Skin of body (tissue), 1 donor: ENCODE measurements at regions not wholly inside any gene's neighbourhood (a gene's known extent, or its start where the extent isn't known, plus 50 kb on each side); places are given as distances from the start of the nearest gene placed in this dataset.
"Not testable (repeated sequence)": the region's sequence is repeated elsewhere in the genome, so short reads cannot be mapped to it uniquely, and the experiment has no call there.

Experiments used
- DNase-seq: peaks from one replicate; lab custom pipeline; 2025; lab: John Stamatoyannopoulos, UW

DNA sequence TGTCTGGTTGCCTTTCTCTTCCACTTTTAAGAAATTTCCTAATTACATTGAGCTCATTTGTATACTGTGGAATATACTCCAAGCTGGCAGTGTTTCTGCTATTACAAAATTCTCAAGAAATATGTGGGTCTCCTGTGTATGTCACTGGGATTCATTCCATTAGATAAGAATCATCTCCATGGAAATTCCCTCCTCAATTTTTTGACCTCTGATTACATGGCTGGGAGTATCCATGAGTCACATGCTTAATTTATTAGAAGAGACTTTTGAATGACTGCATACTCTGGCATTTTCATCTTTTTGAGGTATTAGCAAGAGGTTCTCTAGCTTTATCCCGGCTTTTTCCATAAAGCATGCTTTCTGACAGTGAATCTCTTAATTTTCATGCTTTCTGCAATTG, 665.5 kb upstream of the CNTNAP5 start:
- no peak for DNase-seq

DNA sequence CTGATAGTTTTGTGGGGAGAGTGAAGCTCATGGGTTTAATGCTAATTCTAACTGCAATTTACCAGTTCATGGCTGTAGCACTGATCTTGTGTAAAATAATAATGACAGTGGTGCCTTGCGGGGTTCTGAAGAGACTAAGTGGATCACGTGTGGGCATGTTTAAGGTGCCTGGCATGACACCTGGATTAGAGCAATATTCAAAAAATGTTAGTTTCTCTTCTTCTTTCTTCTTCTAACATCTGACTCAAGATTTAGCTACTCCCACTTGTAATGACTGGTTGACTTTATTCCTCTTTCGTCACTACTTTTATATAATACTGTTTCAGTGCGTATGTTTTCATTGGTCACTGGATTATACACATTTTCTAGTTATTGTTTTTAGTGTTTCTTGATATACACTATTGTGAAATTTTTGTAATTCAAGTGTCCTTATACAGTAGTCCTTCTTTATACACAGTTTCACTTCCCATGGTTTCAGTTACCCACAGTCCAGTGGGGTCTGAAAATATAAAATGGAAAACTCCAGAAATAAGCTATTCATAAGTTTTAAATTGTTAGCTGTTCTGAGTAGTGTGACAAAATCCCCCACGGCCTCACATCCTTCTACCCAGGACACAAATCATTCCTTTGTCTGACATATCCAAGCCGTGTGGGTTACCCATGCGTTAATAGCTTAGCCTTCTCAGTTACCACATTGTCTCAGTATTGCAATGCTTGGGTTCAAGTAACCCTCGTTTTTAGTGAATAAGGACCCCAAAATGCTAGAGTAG, 662.2 kb upstream of the CNTNAP5 start:
- no peak for DNase-seq

DNA sequence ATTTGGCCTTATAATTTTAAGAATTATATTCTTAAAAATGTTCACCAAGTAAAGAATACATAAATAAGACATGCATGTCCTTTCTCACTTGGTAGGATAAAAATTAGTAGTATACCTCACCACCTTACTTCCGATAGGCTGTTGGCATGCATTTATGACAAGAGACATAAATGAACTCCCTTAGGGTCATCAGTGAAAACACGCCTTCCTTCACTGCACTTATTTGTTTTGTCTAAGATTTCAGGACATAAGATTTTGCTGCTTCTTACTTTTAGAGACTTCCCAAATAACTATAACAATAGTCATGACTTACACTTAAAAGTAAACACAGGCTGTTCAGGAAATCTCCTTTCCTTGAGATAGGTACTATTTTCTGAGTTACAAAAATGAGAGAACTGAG, 661.3 kb upstream of the CNTNAP5 start:
- DNase-seq: no peak

DNA sequence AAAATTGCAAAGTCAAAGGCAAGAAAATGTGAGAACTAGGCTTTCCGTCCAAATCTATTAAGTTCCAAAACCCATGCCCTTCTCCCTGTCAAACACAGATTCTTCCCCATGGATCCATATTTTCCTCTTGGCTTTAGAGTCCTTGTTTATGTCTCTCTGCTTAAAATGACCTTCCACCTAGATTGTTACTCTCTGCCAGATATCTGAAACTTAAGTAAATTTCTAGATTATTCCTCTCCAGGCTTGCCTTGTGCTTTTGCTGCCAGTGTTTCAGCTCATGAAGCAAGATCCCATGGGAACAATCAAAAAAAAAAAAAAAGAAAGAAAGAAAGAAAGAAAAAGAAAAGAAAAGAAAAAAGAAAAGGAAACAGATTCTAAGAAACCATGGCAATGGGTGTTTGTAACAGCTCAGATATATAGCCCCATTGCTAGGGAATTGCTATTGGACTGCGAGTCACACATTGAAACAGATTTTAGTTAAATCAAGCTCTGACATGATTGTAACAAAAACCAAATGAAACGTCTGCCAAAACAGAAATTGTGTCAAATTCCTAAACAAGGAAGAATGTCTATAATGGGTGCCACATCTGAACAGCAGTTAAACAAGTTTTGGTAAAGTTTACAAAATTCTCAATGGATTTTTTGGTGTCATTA, 660.7 kb upstream of the CNTNAP5 start:
- DNase-seq: peak; percentile 50

DNA sequence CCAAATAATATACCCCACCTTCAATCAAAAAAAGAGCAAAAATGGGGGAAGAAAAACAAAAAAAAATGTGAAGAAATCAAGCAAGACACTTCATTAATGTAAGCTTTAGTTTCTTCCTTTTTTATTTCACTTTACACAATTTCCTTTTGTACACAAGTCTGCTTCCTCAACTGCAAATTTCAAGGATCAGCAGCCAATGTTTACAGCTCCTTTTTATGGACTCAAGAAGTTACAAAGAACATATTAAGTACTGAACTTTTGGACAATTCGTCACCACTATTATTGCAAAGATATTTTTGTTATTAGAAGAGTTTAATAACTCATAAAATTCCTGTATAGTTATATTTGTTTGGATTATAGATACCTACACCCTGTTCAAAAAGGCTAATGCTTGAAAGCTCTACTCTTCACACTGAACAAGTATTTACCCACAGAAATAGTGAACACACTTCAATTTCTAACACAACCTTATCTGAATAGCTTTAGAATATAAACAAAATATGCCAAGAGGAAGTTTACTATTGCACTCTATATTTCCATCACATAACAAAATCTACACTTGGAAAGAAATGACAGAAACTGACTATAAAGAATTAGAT, 658.7 kb upstream of the CNTNAP5 start:
- no peak for DNase-seq

DNA sequence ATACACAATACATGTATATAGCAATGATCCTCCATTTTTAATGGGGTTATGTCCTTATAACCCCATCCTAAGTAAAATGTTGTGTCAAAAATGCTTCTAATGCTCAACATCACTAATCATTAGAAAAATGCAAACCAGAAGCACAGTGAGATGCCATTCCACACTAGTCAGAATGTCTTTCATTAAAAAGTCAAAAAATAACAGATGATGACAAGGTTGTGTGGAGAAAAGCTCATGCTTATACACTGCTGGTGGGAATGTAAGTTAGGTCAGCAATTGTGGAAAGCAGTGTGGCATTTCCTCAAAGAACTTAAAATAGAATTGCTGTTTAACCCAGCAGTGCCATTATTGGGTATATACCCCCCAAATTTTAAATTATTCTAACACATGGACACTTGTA, 654.9 kb upstream of the CNTNAP5 start:
- no peak for DNase-seq

DNA sequence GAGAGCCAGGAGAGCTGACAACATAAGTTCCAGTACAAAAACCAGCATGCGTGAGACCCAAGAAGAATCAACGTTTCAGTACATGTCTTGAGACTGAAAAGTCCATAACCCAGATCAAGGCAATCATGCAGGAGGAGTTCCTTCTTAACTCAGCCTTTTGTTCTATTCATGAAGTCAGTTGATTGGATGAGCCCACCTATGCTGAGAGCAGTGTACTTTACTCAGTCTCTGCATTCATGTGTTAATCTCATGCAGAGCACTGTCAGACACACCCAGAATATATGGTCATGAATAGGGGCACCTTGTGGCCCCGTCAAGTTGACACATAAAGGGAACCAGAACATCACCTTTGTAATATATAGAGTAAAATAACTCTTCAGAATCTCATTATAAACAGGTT, 653.6 kb upstream of the CNTNAP5 start:
- DNase-seq: no peak

DNA sequence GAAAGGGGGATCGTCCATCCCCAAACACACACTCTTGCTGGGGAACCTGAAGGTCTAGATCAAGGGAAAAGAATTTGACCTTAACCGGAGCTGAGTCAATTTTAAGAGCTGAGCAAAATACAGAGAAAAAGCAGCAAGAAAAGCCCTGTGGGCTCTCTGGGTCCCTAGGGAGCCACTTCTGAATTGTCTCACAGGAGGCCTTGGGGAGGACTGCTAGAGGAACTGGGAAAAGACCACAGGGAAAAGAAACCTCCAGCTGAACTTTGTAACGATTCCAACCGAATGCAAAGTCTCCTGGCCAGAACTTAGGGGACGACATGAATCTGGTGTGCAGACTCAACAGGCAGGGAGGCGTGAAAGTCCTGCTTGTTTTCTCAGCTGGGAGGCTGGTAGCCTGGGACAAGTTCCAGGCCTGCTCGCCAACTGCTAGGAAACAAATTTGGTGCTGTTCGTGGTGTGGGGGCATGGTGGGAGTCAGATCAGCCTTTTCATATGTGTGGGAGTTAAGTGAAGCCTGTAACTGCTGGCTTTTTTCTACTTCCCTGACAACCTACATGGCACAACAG, 644.6 kb upstream of the CNTNAP5 start:
- DNase-seq: no peak

DNA sequence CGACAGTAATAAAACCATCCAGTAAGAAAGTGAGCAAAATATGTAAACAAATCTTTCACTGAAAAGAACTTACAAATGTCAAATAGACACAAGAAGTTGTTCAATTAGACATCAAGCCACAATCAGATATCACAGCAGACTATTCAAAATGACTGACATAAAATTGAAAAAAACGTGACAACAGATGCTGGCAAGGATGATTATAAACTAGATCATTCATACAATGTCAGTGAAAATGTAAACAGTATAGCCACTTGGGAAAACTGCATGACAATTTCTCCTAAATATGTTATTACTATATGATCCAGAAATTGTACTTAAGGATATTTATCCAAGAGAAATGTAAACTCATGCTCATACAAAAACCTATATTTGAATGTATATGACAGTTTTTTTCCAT, 609.4 kb upstream of the CNTNAP5 start:
- DNase-seq: no peak

DNA sequence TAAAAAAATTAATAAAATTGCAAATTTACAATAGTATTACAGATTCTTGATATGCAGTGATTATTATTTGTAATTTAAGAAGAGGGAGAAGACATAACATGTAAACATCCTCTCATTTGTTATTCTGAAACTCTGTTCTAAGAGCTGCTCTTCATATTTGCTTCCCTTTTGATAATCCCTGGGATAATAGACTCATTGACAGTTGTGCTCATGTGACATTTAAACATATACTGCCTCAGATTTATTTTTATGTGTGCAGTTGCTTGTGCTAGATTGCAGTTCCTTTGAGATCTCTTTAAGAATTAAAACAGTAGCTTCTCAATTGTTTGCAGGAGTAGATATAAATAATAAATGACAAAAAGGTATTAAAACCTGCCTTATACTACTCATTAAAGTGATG, 605.1 kb upstream of the CNTNAP5 start:
- DNase-seq: no peak

DNA sequence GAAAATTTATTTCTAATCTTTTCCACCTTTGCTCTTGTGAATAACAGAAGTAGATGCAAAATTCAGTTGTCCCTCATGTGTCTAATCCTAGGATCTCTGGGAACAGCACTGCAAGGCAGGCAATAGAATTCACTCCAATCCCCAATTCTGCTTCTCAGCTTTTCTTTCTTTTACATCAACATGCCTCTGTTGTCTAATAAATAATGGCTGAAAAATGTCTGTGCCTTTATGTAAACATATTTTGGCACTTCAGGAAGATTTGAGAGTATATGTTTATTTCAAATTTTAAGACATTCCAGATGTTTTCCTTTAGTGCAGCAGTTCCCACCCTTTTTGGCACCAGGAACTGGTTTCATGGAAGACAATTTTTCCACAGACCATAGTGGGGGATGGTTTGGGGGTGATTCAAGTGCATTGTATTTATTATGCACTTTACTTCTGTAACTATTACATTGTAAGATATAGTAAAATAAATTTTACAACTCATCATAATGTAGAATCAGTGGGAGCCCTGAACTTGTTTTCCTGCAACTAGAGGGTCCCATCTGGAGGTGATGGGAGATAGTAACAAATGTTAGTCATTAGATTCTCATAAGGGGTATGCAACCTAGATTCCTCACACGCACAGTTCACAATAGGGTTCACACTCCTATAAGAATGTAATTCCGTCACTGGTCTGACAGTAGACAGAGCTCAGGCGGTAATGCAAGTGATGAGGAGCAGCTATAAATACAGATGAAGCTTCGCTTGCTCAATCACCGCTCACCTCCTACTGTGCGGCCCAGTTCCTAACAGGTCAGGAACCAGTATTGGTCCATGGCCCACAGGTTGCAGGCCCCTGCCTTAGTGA, 590.3 kb upstream of the CNTNAP5 start:
- peak; percentile 95 for DNase-seq

DNA sequence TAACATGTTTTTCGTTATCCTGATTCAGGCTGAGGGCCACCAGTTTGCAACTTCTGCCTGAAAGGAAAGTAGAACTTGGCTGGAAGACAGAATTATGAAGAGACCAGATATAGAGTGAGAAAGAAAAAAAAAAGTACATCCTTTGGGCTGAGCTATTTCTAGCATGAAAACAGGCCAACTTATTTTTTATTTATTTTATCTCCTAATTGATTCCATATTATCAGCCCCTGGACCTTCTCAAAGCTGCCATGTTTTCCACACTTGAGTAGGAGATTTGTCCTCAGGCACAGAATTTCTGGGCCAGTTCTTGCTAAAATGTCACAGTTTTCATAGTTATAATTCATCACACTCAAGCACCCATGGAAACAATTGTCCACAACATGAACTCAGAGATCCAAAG, 586.8 kb upstream of the CNTNAP5 start:
- DNase-seq: peak; percentile 92

DNA sequence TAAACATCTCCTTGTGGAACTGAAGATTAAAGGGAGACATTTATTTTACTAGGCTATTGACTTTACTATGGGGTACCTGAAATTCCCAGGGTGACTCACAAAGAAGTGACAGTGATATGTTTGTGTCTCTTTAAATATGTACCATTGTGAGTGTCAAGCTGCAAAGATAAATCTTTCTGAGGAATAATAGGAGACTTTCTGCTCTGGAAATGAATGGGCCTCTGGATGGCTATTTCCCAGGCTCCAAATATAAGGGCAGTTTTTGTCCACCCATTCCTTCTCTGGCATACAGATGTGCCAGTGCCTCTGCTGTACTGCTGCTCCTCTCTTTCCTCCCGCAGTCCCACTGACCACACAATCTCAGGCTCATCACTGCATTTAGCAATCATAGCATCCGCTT, 586.4 kb upstream of the CNTNAP5 start:
- DNase-seq: no peak

DNA sequence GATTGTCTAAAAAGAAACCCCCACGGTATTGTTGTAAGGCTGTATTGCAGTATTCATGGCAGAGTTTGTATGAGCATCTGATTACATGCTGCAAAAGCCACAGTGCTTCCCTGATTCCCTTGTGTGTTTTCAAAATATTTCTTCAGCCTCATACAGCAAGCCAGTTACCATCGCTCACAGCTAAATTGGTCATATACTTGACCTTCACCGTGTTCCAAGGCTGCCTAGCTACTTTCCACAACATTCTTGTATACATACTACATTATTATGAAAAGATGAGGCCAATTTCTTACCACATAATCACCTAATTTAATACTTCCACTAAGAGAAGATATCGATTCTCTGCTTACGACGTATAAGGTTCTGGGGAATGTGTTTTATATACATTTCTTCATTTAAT, 576.3 kb upstream of the CNTNAP5 start:
- no peak for DNase-seq

DNA sequence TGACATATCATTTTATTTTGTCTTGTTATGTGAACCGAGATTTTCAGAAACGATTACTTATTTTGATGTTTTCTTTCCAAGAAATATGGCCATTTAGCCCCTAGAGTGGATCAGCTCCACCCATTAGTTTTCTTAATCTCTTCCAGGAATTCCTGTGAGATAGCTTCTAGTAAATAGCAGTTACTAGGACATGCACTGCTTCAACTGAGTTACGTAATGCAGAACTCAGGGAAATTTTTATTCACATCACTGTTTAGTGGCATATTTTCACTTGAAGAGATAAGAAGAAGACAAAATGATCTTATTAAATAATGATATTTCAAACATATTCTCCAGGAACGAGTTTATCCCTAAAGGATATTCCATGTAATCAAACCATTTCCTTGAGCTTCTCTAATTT, 573.5 kb upstream of the CNTNAP5 start:
- DNase-seq: peak; percentile 35

DNA sequence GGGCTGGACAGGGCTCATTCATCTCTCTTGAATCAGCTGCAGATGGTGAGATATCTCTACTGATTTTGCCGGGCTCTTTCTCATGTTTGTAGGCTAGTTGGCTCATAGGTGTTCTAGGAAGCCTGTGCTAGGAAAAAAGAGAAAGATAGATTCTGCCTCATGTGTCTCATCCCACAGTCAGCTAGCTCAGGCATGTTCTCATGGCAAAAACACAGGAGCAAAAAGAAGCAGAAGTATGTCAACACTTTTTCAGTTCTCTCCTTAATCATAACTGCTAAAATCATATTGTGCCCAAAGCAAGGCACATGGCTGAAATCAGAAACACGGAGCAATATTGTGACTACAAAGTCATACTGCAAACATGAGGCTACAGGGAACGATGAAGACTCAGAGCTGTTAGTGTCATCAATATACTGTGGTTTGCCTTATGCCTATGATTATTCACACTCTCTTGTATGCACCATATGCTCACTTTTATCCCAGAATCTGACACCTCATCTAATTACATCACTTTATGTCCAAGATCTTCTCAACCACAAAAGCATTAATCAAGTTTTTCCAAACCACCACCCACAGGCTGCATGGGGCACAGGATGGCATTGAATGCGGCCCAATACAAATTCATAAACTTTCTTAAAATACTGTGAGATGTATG, 571.9 kb upstream of the CNTNAP5 start:
- no peak for DNase-seq

DNA sequence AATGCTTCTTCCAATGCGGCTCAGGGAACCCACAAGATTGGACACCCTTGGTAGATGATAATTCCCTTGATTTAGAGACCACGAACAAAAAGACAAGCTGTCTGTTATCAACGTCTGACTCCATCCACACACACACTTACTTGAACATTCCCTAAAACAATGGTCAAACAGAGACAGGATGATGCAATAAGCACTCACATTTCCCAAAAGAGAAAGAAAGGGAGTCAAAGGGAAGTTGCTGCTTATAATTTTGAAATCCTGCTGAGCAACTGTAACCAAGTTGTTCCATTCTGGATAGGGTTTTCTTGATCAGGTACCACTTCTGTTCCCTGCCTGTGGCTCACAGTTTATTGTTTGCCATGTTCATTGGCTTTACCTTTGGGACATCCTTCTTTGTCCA, 571.3 kb upstream of the CNTNAP5 start:
- no peak for DNase-seq

DNA sequence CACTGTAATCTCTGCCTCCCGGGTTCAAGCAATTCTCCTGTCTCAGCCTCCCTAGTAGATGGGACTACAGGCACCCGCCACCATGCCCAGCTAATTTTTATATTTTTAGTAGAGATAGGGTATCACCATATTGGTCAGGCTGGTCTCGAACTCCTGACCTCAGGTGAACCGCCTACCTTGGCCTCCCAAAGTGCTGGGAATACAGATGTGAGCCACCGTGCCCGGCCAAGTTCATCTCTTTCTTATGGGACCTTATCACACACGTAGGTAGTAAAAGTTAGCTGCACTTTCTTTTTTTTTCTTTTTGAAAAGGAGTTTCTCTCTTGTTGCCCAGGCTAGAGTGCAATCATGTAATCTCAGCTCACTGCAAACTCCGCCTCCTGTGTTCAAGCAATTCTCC, 569.9 kb upstream of the CNTNAP5 start:
- not testable (repeated sequence) for DNase-seq

DNA sequence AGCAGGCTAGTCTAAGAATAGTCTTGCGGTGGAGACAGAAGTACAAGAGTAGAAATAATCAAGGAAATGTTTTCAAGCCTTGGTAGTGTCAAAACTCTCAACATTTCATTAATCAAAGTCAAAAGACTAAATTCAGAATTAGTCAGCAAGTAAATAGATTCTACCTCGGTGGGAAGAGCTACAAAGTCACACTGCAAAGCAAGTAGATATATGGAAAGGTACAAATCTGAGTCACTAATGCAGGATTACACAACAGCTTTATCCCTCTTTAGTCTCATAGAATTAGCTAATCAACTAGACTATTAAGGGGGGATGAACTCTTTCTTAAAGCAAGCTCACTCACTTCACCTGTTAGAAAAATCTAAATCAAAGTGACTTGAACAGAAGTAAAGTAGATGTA, 568.7 kb upstream of the CNTNAP5 start:
- no peak for DNase-seq

DNA sequence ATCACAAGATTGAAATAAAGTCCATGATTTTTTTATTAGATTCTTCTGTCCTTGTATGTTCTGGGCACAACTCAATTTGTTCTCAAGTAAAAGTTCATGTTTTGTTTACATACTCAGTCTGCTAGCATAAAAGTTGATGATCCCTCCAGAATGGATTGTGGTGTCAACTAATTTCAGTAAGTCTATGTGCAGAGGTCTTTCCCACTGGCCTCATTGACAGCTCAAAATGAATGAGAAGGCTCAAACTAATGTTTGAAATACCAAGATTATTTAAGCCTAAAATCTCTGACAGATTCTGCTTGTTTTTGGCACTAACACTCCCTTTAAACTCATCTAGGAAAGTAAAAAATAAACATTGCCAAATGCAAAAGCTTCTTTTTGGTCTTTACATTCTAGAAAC, 561.2 kb upstream of the CNTNAP5 start:
- no peak for DNase-seq

DNA sequence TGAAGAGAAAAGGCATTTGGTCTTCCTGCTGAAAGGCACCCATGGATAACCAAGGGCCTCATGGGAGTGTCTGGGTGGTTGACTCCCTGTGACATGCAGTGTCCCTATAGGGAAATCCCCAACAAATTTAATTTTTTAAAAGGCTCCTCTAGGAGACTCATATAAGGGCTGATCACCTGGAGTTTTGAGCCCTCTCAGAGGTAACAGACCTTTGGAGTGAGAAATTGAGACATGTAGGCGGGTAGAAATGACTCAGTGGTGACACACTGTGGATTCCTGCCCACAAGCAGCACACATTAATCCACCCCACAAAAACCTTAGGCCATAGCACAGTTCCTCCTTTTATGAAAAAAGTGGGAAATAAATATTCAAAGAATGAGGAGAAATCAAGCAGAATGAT, 557.0 kb upstream of the CNTNAP5 start:
- no peak for DNase-seq
